ENCODE measurements at regions not wholly inside any gene's neighbourhood (a gene's known extent, or its start where the extent isn't known, plus 50 kb on each side); places are given as distances from the start of the nearest gene placed in this dataset.
"Not testable (repeated sequence)": the region's sequence is repeated elsewhere in the genome, so short reads cannot be mapped to it uniquely, and the experiment has no call there.

DNA sequence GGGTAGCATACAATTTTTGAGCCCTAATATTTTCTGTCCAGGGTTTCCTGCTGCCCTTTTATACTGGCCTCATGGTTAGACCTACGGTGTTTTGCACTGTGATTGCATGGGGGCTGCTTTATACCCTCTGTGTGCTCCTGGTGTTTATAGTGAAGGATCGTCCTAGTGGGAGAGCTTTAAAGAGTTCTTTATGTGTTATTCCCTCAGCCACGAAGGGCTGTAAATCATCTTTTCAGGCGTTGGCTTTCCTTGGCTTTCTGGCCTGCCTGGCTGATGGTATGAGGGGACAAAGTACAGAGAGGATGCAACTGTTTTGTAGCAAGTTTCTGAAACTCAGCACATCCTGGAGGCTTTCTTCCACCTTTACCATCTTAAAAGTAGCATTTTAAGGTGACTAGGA, 464.3 kb downstream of the EPM2A start:
- DNase-seq = no peak

- DNase-seq = no peak
These were observed 463.7 kb downstream of the EPM2A start for GRCh38 chr6:145271577-145271976.

GRCh38 chr6:145272246-145272645, 463.1 kb downstream of the EPM2A start:
- DNase-seq = no peak

- no peak for DNase-seq
These were observed 462.2 kb downstream of the EPM2A start for GRCh38 chr6:145273136-145273535.

DNA sequence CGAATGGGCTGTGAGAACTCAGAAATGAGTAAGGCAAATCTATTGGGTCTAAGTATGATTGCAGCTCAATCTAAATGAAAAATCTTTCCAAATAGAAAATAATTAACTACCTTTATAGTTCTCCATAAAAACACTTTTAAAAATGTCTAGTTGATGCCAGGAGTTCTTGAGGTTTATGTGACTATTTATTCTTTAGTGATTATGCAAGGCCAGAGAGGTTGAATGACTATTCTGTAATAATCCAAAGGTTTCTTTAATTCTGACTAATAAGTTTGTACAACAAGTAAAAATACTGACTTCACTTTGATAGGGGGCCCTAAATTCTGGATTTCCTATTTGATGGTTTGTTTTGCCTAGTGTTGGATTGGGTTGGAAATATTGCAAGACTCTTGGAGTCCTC, 461.2 kb downstream of the EPM2A start:
- DNase-seq = no peak

GRCh38 chr6:145275019-145275418, 460.3 kb downstream of the EPM2A start:
- DNase-seq = no peak

DNA sequence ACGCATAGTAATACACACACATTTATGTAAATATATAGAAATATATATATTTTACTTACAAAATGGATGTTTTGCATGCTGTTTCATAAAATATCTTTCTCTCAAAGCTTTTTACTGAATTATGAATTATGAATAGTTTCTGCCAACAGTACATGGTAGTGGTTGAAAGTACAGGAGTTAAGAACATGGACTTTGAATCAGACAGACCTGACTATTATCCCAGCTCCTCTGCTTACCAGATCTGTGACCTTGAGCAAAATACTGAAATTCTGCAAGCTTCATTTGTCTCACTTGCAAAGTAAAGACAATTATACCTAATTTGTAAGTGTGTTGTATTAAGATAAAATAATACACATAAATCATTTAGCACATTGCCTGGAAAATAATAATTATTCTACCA, 459.5 kb downstream of the EPM2A start:
- DNase-seq = no peak

GRCh38 chr6:145276756-145277155, 458.6 kb downstream of the EPM2A start:
- no peak for DNase-seq

GRCh38 chr6:145277358-145278086, 457.8 kb downstream of the EPM2A start:
- DNase-seq = no peak

- no peak for DNase-seq
These were observed 457.0 kb downstream of the EPM2A start for GRCh38 chr6:145278163-145278807.

- no peak for DNase-seq
These were observed 455.8 kb downstream of the EPM2A start for GRCh38 chr6:145279551-145279950.

DNA sequence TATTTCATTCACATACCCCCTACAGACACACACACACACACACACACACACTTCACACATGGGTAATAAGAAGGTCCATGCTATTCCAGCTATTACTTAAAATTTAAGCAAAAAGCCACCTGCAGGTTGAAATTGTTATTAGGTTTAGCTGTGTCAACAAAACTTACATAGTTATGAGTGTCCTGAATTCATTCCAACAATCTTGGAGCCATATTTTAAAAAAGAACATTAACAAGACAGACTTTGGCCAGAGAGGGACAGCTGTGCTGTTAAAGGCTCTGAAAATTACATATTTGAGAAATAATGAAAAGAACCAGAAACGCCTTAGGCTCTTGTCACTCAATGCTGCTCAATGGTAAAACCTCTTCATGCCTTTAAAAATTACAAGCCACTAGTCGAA, 455.3 kb downstream of the EPM2A start:
- DNase-seq = no peak

GRCh38 chr6:145283209-145283608, 452.1 kb downstream of the EPM2A start:
- not testable (repeated sequence) for DNase-seq

- DNase-seq = no peak
These were observed 451.5 kb downstream of the EPM2A start for GRCh38 chr6:145283856-145284255.

- no peak for DNase-seq
These were observed 448.4 kb downstream of the EPM2A start for GRCh38 chr6:145286916-145287315.

GRCh38 chr6:145289573-145289972, 445.7 kb downstream of the EPM2A start:
- DNase-seq = no peak

DNA sequence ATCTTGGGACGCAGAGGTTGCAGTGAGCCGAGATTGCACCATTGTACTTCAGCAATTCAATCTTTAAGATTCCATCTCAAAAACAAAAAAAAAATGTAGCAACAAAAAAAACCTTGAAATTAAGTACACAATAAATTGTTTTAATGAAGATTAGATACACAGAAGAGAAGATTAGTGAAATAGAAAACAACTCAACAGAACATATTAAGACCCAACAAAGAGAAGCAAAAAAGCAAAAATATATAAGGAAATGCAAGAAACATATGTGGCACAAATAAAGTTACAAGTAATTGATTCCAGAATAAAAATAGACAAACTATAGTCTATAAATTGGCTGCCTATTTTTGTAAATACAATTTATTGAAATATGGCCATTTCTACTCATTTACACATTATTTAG, 445.2 kb downstream of the EPM2A start:
- no peak for DNase-seq

DNA sequence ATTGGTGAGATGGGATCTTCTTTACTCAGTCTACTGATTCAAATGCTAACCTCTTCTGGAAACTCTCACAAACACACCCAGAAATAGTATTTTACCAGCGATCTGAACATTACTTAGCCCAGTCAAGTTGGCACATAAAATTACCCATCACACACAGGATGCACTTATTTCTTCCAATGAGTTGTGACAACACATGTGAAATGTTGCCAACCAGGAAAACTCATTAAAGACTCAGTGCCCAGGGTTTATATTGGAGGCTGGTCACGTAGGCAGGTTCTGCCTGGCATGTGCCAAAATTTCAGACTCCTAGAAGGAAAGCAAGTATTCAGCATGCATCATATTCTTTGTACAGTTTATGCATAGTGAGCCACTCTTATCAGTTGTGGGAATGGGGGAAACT, 443.3 kb downstream of the EPM2A start:
- DNase-seq = no peak

DNA sequence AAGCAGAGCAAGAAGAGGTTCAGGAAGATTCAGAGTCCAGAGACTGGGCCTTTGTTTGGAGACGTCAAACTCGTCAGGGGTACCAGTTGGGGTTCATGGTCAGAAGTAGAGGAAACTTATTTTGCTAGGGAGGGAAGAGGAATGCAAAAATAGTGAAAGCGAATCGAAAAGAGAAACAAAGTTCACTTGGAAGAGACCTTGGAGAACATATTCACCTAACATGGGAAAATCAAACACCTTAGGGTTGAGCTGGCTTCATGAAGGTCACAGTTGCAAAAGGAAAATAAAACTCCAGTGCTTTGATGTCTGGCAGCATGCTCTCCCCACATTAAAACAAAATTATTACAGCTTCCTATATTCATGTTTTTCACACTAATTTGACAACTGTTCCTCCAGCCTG, 440.4 kb downstream of the EPM2A start:
- DNase-seq = no peak

DNA sequence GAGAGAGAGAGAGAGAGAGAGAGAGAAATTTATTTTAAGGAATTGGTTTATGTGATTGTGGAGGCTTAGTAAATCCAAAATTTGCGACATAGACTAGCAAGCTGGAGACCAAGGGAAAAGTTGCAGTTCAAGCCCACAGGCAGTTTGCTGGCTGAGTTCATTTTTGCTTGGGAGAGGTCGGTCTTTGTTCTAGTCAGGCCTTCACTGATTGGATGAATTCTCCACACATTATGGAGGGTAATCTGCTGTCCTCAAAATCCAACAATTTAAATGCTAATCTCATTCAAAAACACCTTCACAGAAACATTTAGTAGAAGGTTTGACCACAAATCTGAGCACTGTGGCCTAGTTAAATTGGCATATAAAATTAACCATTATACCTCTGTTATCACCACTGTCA, 439.6 kb downstream of the EPM2A start:
- no peak for DNase-seq

- DNase-seq = no peak
These were observed 429.6 kb downstream of the EPM2A start for GRCh38 chr6:145305670-145306069.

DNA sequence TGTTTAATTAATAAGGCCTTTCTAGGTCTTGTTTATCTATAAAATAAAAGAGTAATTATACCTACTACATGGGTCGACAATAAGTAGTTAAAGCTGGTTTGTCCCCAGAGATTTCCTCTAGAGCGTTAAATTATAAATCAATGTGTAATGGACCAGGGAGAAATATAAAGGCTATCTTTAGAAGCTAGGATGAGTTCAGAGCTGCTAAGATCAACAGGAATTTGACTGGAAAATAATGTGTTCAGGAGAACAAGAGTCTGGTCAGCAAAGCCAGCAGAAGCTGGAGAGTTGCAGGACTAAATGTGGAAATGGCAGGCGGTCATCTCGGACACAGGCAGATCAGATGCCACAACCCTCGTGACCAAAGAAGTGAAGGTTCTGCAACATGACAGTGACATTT, 428.8 kb downstream of the EPM2A start:
- DNase-seq = no peak

DNA sequence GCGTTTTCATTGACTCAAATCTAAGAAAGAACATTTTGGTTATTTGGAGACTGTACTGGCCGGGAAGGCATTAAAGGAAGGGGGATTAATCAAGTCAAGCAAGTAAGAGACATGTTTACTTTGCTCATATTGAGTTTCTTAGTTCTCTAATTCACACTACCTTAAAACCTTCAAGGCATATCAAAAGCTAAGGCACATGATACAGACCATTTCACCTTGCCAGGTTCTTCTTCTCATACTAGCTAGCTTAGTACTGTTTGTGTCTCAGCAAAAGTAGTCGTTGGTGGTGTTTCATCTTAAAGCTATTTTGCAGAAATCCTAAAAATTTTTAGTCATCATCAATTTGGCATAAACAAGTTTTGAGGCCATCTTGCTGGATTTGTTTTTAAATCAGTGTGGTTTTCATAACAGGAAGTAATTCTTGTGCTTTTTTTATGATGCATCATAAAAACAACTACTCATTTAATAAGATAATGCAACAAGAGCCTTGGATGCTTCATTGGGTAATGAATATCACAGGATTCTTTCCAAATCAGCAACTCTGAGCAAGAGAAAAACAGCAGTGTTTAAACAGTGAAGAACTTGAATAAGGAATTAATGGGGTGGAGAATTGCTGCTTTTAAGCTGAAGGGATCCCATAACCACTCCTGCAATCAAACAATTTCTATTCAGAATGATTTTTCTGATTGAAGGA, 425.3 kb downstream of the EPM2A start:
- no peak for DNase-seq

DNA sequence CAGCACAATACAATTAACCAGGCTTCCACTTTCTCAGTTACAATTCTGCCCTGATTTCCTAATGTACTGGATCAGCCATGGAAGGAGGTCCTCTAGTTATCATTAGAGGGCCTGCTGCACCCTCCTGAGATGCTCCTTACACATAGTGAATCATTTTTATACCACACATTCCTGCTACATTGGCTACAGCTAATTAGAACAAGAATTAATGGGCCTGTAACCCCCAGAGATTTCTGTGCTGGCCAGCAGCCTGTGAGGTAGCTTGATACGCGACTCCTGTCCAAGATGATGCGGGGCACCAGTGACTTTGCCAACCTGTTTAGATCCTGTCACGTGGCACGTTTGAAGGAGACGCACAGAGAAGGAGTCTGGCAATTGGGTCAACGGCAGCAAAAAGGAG, 422.8 kb downstream of the EPM2A start:
- DNase-seq = no peak

Data from AML-193 (cell line).